ENCODE measurements at regions not wholly inside any gene's neighbourhood (a gene's known extent, or its start where the extent isn't known, plus 50 kb on each side); places are given as distances from the start of the nearest gene placed in this dataset.

DNA sequence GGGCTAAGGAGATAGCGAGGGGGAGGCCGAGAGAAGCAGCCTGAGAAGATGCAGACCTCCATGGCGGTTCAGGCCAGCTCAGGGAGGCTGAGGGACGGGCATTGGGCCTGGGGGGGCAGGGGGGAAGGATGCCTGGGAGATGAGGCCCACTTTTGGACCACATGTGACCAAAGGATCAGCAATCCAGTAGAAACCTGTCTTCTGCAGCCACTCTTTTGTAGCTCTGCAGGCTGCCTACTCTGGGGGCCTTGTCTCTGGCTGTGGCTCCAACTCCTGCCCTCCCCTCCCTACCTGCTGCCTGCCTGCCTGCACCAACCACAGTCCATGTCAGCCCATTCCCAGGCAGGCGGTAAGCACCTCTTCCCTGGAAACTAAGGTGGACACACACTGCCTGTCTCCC is 106.8 kb upstream of the MLN start:
- DNase-seq (ENCODE audit: low spot score), result no peak
- H3K27ac ChIP-seq, result no peak overlapping the region
- H3K4me3 ChIP-seq, result no peak overlapping the region
- TF ChIP-seq, protein P1, sequence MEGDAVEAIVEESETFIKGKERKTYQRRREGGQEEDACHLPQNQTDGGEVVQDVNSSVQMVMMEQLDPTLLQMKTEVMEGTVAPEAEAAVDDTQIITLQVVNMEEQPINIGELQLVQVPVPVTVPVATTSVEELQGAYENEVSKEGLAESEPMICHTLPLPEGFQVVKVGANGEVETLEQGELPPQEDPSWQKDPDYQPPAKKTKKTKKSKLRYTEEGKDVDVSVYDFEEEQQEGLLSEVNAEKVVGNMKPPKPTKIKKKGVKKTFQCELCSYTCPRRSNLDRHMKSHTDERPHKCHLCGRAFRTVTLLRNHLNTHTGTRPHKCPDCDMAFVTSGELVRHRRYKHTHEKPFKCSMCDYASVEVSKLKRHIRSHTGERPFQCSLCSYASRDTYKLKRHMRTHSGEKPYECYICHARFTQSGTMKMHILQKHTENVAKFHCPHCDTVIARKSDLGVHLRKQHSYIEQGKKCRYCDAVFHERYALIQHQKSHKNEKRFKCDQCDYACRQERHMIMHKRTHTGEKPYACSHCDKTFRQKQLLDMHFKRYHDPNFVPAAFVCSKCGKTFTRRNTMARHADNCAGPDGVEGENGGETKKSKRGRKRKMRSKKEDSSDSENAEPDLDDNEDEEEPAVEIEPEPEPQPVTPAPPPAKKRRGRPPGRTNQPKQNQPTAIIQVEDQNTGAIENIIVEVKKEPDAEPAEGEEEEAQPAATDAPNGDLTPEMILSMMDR (IDR thresholded peaks at IDR 0.05), result no peak

DNA sequence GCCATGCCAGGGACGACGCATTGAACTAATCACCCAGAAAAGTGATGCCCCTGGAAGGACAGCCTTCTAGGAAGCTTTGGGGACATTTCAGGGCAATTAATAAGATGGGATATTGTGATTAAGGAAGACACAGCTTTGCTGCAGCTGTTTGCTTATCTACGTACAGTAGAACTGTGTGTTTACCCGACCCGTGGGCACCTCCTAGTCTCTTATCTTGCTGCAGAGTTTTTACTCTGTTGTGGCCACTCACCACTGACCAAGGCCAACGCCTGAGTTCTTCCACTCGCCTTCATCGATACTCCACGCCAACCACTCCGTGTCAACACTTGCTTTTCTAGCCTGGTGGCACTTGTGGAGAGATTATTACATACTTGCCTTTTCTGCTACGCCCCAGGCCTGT is 105.9 kb upstream of the MLN start:
- Histone ChIP-seq H3K4me3 (no peak overlapping the region), H3K27ac (no peak overlapping the region)
- TF ChIP-seq, protein P1 (IDR thresholded peaks at IDR 0.05), result no peak
- no peak for DNase-seq (ENCODE audit: low spot score)

DNA sequence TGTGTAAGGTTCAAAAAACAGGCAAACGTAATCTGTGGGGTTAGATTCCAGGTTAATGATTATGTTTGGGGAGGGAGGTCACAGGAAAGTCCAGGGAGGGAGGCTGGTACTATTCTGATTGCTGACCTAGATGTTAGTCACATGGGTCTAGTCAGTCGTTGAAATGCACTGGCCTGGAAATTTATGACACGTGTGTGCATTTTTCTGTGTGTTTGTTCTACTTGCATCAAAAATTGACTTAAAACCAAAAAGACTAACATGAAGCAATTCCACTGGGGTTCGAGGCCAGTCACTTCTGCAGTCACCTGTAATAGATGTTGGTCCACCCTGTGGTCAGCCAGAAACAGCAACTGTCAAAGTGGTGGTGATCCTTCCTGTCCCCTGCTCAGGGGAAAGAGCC is 104.2 kb upstream of the MLN start:
- TF ChIP-seq, protein P1 (IDR thresholded peaks at IDR 0.05), result no peak
- H3K27ac ChIP-seq, result no peak overlapping the region
- DNase-seq (ENCODE audit: low spot score), result no peak
- H3K4me3 ChIP-seq, result no peak overlapping the region

DNA sequence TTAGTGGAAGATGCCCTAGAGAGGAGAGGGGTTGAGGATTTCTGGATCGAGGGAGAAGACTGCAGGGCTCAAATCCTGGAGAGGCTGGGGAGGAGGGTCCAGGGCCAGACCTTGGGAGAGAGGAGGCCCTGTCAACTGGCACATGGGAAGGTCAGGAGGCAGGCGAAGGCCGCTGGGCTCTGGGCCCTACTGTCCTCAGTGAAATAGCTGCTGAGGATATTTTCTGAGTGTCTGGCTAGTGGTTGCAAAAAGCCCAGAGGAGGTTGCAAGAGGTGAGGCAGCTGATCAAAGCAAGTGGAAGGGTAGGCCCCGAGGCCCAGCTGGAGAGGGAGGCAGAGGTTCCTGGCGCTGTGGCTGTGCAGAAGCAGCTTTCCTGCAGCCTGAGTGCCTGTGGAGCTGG is 103.4 kb upstream of the MLN start:
- TF ChIP-seq, protein P1 (IDR thresholded peaks at IDR 0.05), result no peak
- no peak for DNase-seq (ENCODE audit: low spot score)
- Histone ChIP-seq H3K27ac (no peak overlapping the region), H3K4me3 (no peak overlapping the region)

DNA sequence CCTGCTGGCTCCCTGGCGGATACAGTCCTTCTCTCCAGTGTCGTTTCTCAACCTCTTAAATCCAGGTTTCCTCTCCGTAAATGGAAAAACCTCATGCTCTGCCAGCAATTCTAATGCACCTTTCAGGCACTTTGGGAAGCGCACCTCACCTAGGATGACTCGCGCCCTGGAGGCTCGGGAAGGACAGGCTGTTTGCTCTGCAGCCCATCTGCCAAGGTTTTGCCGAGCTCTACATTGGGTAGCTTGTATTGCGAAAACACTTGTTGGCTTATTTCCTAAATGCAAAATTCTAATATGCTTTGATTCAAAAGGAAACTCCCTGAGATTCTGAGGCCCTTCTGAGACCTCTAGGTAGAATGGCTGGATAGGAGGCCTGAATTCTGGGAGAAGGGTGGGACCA is 102.6 kb upstream of the MLN start:
- H3K27ac ChIP-seq, result no peak overlapping the region
- TF ChIP-seq, protein P1 (IDR thresholded peaks at IDR 0.05), result no peak
- DNase-seq (ENCODE audit: low spot score), result no peak
- no peak overlapping the region for H3K4me3 ChIP-seq

DNA sequence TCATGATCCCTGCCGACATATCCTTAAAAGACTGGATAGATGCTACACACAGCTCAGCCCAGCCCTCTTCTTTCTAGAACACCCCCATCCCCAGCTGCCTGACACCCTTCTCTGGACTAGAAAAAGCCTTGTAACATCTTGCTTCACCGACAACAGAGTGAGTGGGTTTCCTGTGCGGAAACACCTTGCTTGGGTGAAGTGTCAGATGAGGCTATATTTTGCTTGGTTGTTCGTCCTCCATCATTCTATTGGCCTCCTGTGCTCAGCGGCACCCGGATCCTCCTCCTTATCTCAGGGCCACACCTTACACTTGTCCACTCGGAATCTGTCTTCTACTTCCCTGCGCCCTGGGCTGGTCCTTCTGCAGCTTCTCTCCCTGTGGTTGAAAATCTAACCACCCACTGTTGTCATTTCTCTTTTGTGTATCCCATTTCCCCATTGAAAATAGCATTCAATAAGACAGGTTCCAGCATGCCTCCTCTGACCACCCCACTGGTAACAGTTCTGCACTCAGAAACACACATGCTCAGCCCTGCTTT is 101.3 kb upstream of the MLN start:
- DNase-seq (ENCODE audit: low spot score), result no peak
- TF ChIP-seq, protein P1 (IDR thresholded peaks at IDR 0.05), result no peak
- no peak overlapping the region for H3K27ac ChIP-seq
- no peak overlapping the region for H3K4me3 ChIP-seq

DNA sequence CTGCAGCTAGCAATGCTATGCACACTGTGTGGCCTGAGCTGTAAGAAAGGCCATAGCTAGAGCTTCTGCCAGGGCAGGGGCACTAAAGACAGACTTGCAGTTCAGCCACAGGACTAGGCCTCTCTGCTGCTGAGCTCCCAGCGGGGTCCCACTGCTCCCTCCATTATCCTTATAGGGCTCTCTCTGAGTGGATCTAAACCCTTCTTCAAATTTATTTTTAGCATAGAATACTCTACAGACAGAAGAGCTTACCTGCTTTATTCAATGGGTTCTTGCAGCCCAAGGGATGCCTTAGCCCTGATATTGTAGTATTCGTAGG is 100.9 kb upstream of the MLN start:
- no peak overlapping the region for H3K4me3 ChIP-seq
- no peak overlapping the region for H3K27ac ChIP-seq
- TF ChIP-seq, protein P1 (IDR thresholded peaks at IDR 0.05), result no peak
- DNase-seq (ENCODE audit: low spot score), result no peak

All from coronary artery (tissue), 2 donors.